HG02763 (cell line): ENCODE measurements at regions not wholly inside any gene's neighbourhood (a gene's known extent, or its start where the extent isn't known, plus 50 kb on each side); places are given as distances from the start of the nearest gene placed in this dataset.

Source experiments
- ATAC-seq: cut with Tn5 transposase; IDR thresholded peaks from one replicate; pipeline ENCODE4 v1.9.1; 2021; ENCODE audit warnings: mild to moderate bottlenecking, moderate library complexity; ENCODE audit not compliant: unreplicated experiment

GRCh38 chr17:33511670-33512069, 218.6 kb upstream of the ASIC2 start:
- ATAC-seq, result no peak

DNA sequence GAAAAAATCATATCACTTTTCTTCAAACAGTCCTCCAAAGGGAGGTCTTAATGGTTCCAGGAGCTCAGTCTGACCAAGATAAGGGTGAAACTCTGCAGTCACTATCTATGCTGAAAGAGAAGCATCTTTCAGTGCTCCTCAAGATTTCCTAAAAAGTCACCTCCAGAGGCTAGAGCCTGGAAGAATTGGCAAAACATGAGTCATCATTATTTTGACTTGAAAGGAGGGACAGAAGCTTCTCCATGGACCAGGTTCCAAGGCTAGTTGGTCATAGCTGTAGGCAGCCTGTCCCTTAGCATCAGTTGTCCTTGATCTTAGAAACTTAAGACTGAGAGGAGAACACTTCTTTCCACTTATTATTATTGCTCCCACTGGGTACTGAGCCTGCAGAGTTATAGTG, 219.0 kb upstream of the ASIC2 start:
- ATAC-seq, result no peak

DNA sequence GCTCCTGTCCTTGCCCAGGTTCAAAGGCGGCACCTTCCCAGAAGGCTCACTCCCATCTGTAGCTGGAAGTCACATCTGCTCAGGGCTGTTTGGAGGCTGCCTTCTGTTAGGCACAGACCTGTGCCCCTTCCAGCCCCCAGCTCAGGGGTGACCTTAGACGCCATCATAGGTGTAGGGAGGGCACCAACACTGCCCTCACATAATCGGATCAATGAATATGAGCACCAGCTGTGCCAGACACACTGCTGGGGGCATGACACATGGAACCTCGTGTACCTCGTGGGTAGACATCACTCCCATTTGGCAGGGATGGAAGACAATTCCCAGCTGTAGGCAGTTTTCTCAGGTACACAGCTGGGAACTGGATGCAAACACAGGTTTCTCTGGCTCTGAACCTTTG, 220.7 kb upstream of the ASIC2 start:
- ATAC-seq, result no peak

DNA sequence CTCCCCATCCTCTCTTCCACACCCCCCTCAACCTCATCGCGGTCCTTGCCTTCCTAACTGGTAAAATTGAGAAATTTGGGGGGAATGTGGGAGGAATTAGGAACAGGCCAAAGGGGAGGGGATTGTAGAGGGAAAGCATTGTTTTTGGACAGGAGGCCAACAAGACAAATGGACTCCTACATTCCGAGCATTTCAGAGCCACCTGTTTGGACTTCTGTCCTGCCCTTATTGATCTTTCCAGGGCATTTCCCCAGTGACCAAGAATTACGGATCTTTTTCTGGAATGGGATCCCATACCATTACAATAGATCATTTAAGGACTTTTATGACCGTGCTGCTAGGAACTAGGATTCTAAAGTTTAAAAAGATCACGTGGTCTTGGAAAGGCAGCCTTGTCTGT, 221.3 kb upstream of the ASIC2 start:
- ATAC-seq, result no peak

DNA sequence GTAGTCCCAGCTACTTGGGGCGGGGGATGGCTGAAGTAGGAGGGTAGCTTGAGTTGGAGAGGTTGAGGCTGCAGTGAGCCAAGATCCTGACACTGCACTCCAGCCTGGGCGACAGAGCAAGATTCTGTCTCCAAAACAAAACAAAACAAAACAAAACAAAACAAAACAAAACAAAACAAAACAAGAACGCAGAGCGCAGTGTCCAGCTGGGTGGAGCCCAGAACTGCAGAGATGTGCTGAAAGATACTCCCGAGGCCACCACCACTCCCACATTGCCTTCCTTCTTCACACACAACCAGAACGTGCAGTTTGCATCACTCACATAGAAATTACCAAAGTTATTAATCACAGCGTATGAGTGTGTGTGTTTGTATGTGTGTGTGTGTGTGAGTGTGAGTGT, 222.9 kb upstream of the ASIC2 start:
- ATAC-seq, result no peak

DNA sequence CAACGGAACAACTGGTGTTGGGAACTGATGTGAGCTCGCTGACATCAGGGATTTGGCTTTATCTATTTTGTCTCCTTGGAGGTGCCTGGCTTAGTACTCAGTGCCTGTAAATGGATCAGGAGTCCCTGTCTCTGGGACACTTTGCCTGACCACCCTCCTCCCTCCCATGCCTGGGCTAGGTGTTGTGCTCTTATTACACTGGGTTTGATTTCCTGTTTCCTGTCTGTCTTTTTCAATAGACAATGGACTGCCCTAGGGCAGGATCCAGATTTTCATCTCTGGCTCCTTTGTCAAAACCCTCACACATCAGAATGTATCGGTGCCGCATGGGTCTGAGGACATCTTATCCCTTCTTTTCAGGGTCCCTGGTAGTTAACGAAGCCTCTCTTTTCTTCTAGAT, 223.6 kb upstream of the ASIC2 start:
- ATAC-seq, result no peak

GRCh38 chr17:33517746-33518145, 224.7 kb upstream of the ASIC2 start:
- ATAC-seq, result no peak

DNA sequence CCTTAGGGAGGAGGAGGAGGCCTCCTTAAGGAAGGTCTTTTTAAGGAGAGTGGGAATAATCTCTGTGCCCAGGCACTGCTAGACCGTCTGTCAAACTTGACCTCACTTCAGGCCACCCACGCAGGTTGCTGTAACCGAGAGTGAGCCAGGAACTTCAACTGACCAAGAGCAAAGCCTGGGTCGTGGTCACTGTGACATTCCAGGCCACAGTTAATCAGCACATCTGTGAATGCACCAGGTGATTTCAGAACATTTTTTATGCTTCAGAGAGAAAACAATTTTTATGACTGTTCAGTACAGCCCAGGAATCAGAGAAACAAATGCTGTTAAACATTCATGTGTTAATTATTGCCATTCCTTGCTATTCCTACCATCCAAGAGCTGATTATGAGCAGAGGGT, 226.6 kb upstream of the ASIC2 start:
- no peak for ATAC-seq

GRCh38 chr17:33520426-33521330, 227.6 kb upstream of the ASIC2 start:
- ATAC-seq, result no peak

- no peak for ATAC-seq
These were observed 228.7 kb upstream of the ASIC2 start for GRCh38 chr17:33521784-33522183.

GRCh38 chr17:33522623-33523022, 229.5 kb upstream of the ASIC2 start:
- ATAC-seq, result no peak

GRCh38 chr17:33523577-33523981, 230.5 kb upstream of the ASIC2 start:
- ATAC-seq, result no peak

DNA sequence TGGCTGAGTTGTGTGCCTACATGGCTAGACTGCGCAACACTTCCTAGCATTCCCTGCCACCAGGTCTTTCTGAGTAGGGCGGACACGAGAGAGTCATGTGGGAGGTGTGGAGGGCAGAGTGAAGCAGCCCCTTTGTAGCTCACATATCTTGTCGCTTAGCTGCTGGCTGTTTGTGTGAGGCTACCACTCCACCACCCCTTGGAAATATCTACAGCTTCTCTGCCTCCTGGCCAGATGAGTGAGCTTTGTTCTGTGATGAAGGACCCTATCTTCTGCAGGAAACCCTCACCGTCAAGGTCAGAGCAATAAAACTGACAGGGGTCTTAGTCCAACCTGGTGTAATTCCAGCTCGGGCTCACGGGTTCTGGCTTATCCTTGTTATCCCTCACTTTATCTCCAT, 232.1 kb upstream of the ASIC2 start:
- ATAC-seq, result no peak

DNA sequence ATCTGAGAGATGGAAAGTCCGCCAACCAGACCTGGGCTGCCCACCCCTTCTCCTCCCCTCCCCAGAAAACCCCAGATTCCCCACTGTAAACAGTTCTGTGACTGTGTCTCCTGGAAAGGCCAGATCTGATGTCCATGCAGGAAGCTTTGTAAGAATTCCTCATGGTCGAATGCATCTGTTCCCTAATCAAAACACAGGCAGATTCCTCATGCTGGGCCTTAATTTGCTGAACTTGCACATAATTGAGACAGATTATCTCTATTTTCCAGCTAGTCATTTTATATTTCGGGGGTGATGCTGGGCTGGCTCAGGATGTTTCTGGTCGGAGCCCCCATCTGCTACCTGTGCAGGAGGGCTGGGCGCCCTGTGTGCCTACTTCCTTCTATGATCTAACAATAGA, 233.6 kb upstream of the ASIC2 start:
- ATAC-seq, result no peak

DNA sequence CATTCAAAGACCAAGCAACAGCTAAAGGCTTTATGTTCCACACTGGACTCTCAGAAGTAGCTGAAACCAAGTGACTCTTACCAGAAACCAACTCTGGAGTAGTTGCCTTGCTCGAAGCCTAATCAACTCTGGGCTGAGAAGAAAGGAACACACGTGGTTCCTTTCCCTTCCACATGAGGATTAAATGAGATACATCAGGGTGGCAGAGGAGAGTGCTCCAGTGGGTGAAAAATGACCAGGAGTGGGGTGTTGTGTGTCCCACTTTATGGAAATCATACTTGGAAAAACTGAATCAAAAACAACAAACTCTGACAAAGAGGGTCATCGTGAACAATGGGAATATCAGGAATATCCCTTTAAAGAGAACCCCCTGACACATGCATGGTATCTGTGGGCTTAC, 234.2 kb upstream of the ASIC2 start:
- no peak for ATAC-seq

DNA sequence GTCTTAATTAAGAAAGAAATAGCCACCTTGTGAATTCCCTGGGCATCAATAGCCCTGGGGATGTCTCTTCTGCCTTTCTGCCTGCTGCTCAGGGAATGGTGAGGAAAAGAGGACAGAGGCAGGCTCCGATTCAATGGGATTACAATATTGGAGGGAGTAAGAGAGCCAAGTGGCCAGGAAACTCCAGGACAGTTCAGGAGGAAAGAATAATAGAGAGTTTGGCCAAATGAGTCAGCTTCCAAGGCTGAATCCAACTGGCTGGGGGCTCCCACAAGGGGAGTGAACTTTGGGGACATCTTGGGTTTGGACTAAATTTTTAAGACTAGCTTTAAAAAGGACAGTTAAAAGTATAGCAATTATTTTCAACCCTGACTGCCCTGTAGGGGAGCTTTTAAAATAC, 235.8 kb upstream of the ASIC2 start:
- ATAC-seq, result no peak

GRCh38 chr17:33529816-33530215, 236.7 kb upstream of the ASIC2 start:
- no peak for ATAC-seq

- ATAC-seq, result no peak
These were observed 238.2 kb upstream of the ASIC2 start for GRCh38 chr17:33531311-33531710.

DNA sequence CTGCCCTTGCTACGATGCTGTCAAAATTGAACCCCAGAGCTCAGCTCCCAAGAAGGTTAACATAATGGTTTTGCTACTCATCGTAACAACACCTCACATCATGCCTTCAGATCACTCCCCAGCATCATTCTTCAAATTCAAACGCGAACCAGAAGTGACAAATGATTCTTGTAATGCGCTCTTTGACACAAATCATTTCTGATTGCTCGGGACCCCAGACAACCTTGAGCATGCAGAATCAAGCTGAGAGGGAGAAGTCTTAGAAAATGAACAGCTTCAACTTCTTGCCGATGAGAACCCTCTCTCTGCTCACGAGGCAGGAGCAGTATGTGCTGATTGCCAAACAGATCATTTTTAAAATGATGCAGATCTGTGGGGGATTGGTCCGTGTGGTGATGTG, 241.0 kb upstream of the ASIC2 start:
- no peak for ATAC-seq

- ATAC-seq, result no peak
These were observed 252.0 kb upstream of the ASIC2 start for GRCh38 chr17:33545124-33545523.

- ATAC-seq, result no peak
These were observed 257.2 kb upstream of the ASIC2 start for GRCh38 chr17:33550261-33550660.

DNA sequence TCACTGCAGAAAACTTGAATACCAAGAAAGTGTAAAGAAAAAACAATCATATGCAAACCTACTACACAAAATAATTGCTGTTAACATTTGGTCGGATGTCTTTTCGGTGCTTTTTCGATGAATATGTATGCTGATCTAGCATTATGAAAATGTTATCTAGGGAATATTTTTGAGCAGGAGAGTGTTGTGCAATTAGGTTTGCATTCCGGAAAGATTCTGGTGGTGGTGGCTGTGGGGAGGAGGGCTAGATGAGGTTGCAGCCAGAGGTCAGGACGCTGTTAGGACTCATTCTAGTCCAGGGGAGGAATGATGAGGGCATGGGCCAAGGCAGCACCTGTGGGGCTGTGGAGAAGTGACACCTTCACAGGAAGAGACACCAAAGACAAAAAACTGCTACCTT, 258.0 kb upstream of the ASIC2 start:
- ATAC-seq, result no peak

DNA sequence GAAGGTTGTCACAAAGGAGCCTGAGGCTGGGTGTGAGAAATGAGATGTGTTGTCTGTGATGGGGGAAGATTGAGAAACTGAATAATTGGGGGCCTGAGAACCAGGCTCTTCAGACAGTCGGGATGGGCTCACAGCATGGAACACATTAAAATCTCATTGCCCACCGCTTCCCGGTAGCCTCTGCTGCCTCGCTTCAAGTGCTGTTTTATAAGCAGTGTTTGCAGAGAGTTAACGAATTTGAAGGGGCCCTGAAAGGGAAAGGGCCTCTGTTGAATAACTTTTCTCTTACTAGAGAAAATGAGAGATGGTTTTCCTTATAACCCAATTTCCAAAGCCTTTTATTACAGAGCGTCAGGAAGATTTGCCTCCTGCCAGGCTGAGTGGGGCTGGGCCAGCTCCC, 258.8 kb upstream of the ASIC2 start:
- ATAC-seq, result no peak
